NT2/D1 (cell line): ENCODE measurements at regions not wholly inside any gene's neighbourhood (a gene's known extent, or its start where the extent isn't known, plus 50 kb on each side); places are given as distances from the start of the nearest gene placed in this dataset.
"Not testable (repeated sequence)": the region's sequence is repeated elsewhere in the genome, so short reads cannot be mapped to it uniquely, and the experiment has no call there.

ENCODE experiments used
- DNase-seq: peaks from one replicate; pipeline ENCODE4 v3.0.0-alpha.2; 2011; ENCODE audit warnings: low read depth, low spot score
- H3K27me3 ChIP-seq: 2 replicates; pipeline ENCODE4 v1.6.0; 2011; ENCODE audit warnings: mild to moderate bottlenecking; ENCODE audit not compliant: insufficient read length, insufficient read depth
- H3K36me3 ChIP-seq: 2 replicates; pipeline ENCODE4 v1.6.1; 2011; ENCODE audit warnings: mild to moderate bottlenecking, low read length, mixed read lengths; ENCODE audit not compliant: insufficient read depth, insufficient read length
- H3K4me1 ChIP-seq: 2 replicates; pipeline ENCODE4 v1.5.1; 2011; ENCODE audit not compliant: insufficient read depth, insufficient read length
- H3K4me3 ChIP-seq: 2 replicates; pipeline ENCODE4 v1.5.1; 2011; ENCODE audit warnings: low read depth; ENCODE audit not compliant: insufficient read length
- H3K9ac ChIP-seq: 2 replicates; pipeline ENCODE4 v1.6.0; 2011; ENCODE audit warnings: low read depth; ENCODE audit not compliant: insufficient read length
- H3K9me3 ChIP-seq: 2 replicates; pipeline ENCODE4 v1.5.1; 2011; ENCODE audit warnings: mild to moderate bottlenecking, low read length; ENCODE audit not compliant: insufficient read depth
- SUZ12 ChIP-seq: IDR thresholded peaks from 2 replicates; pipeline ENCODE4 v1.6.1; 2011; ENCODE audit not compliant: insufficient read length, insufficient read depth; ENCODE audit errors: extremely low read depth
- YY1 ChIP-seq: IDR thresholded peaks from 2 replicates; pipeline ENCODE4 v1.6.1; 2011; ENCODE audit not compliant: insufficient read length, insufficient read depth
- ZNF274 ChIP-seq: IDR thresholded peaks from 2 replicates; pipeline ENCODE4 v1.6.1; 2011; ENCODE audit warnings: mild to moderate bottlenecking, low read depth, low read length

DNA sequence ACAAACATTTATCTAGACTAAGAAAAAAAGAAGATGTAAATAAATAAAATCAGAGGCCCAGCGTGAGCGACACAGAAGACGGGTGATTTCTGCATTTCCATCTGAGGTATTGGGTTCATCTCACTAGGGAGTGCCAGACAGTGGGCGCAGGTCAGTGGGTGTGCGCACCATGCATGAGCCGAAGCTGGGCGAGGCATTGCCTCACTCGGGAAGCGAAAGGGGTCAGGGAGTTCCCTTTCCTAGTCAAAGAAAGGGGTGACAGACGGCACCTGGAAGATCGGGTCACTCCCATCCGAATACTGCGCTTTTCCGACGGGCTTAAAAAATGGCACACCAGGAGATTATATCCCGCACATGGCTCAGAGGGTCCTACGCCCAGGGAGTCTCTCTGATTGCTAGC lies 79.5 kb upstream of the ABCD2 start:
- DNase-seq, H3K9ac ChIP-seq, H3K4me1 ChIP-seq, H3K27me3 ChIP-seq, H3K36me3 ChIP-seq, H3K4me3 ChIP-seq: not testable (repeated sequence)
- peaks cover 12% of the 10 kb centered on the region for H3K9me3 ChIP-seq

DNA sequence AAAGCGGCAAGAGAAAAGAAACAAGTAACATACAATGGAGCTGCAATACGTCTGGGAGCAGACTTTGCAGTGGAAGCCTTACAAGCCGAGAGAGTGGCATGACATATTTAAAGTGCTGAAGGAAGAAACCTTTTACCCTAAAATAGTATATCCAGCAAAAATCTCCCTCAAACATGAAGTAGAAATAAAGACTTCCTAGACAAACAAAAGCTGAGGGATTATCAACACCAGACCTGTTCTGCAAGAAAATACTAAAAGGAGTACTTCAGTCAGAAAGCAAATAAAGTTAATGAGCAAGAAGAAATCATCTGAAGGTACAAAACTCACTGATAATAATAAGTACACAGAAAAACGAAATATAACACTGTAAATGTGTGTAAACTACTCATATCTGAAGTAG lies 77.5 kb upstream of the ABCD2 start:
- Histone ChIP-seq H3K9ac (no peak overlapping the region), H3K4me3 (no peak overlapping the region), H3K4me1 (no peaks in the 10 kb centered on the region), H3K36me3 (no peaks in the 10 kb centered on the region), H3K27me3 (no peaks in the 10 kb centered on the region), H3K9me3 (peaks cover 12% of the 10 kb centered on the region)
- TF ChIP-seq YY1, result no peak
- TF ChIP-seq ZNF274, result no peak
- no peak for TF ChIP-seq SUZ12
- no peak for DNase-seq

DNA sequence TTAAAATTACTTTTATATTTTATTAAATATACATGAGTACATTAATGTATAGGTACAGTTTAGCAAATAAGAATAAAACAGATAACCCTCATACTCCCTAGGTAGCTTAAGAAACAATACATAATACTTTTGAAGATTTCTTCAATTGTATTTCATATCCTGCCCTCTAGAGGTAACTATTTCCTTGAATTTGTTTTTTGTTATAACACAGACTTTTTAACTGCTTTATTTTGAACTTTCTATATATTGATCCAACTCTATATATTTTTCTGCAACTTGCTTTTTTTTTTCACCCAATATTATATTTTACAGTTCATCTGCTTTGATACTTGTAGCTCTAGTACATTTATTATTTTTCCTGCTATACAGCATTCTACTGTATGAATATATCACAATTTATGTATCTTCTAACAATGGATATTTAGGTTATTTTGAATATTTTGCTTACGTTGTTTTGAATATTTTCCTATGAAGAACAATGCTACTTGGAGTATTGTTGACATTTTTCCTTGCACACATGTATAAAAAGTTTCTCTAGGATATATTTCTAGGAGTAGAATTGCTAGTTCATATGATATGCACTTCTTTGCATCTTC lies 72.8 kb upstream of the ABCD2 start:
- no peak for TF ChIP-seq ZNF274
- no peak for TF ChIP-seq YY1
- TF ChIP-seq SUZ12, result no peak
- Histone ChIP-seq H3K4me3 (no peak overlapping the region), H3K36me3 (no peaks in the 10 kb centered on the region), H3K27me3 (no peaks in the 10 kb centered on the region), H3K9me3 (no peaks in the 10 kb centered on the region), H3K4me1 (no peaks in the 10 kb centered on the region), H3K9ac (no peak overlapping the region)
- no peak for DNase-seq

DNA sequence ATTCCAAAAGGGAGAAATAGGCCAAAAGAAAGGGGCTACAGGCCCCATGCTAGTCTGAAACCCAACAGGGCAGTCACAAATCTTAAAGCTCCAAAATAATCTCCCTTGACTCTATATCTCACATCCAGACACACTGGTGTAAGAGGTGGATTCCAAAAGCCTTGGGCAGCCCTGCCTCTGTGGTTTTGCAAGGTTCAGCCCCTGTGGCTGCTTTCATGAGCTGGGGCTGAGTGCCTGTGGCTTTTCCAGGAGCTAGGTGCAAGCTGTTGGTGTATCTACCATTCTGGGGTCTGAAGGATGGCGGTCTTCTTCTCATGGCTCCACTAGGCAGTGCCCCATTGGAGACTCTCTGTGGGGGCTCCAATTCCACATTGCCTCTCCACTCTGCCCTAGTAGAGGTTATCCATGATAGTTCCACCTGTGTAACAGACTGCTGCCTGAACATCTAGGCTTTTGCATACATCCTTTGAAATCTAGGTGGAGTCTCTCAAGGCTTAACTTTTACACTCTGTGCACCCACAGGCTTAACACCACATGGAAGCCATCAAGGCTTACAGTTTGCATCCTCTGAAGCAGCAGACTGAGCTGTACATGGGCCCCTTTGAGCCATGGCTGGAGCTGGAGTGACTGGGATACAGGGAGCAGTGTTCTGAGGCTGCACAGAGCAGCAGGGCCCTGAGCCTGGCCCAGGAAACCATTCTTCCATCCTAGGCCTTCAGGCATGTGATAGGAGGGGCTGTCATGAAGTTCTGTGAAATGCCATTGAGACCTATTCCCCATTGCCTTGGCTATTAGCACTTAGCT lies 66.5 kb upstream of the ABCD2 start:
- Histone ChIP-seq H3K9me3 (no peaks in the 10 kb centered on the region), H3K4me3 (no peak overlapping the region), H3K36me3 (no peaks in the 10 kb centered on the region), H3K4me1 (no peaks in the 10 kb centered on the region), H3K9ac (no peak overlapping the region), H3K27me3 (no peaks in the 10 kb centered on the region)
- TF ChIP-seq ZNF274, result no peak
- no peak for TF ChIP-seq YY1
- no peak for TF ChIP-seq SUZ12
- DNase-seq, result no peak

DNA sequence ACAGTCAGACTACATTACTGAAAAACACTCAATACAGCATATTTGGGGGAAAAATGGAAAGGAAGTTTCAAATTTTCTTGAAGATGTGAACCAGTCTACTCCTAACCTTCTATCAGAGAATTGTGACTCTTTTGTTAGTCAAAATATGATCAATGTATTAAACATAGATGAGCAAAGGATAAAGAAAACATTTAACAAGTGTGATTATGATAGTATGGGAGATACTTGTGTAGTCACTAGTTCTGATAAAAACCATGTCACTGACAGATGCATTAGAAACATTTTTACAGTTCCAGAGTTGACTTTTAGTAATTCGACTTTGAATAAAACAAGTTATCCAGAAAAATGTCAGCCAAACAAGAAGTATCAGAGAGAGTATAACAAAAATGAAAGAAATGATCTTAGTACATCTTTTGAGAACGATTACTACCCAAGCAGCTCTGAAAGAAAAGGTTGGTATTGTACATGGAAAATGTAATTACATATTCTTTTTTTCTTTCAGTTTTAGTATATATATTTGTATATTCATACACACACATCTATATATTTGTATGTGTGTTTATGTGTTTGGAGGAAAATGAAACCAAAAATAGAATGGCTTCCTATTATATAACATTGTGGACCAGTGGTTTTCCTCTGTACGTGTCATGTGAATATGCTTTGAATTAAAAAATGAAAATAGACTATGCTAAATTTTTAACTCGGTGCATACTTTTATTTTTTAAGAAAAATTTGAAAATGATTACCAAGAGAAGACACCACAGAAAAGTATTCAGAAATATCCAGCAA lies 63.3 kb upstream of the ABCD2 start:
- H3K4me3 ChIP-seq, result no peak overlapping the region
- H3K9ac ChIP-seq, result no peak overlapping the region
- no peaks in the 10 kb centered on the region for H3K4me1 ChIP-seq
- TF ChIP-seq ZNF274, result no peak
- TF ChIP-seq SUZ12, result no peak
- no peak for TF ChIP-seq YY1
- H3K9me3 ChIP-seq, result no peaks in the 10 kb centered on the region
- DNase-seq, result no peak
- H3K36me3 ChIP-seq, result no peaks in the 10 kb centered on the region
- H3K27me3 ChIP-seq, result no peaks in the 10 kb centered on the region

DNA sequence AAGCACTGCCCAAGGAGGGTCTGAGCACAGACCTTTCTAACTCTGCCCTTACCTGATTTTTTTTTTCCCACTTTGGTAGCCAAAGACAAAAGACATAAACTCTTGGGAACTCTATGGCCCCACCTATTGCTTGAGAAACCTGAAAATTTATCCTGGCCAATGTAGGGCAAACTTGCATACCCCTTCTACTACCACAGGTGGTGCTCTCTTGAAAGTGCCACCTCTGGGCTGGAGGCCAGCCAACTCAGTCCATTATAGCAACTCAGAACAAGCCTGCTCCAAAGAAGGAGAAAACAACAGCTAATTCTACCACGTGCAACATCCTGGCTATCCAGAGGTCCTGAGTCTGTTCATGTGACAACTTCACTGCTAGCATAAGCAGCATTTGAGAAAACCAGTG lies 55.7 kb upstream of the ABCD2 start:
- no peaks in the 10 kb centered on the region for H3K27me3 ChIP-seq
- H3K36me3 ChIP-seq, result no peaks in the 10 kb centered on the region
- no peak for DNase-seq
- H3K4me1 ChIP-seq, result no peaks in the 10 kb centered on the region
- no peaks in the 10 kb centered on the region for H3K9me3 ChIP-seq
- H3K4me3 ChIP-seq, result no peak overlapping the region
- no peak overlapping the region for H3K9ac ChIP-seq
- TF ChIP-seq YY1, result no peak
- TF ChIP-seq ZNF274, result no peak
- TF ChIP-seq SUZ12, result no peak

DNA sequence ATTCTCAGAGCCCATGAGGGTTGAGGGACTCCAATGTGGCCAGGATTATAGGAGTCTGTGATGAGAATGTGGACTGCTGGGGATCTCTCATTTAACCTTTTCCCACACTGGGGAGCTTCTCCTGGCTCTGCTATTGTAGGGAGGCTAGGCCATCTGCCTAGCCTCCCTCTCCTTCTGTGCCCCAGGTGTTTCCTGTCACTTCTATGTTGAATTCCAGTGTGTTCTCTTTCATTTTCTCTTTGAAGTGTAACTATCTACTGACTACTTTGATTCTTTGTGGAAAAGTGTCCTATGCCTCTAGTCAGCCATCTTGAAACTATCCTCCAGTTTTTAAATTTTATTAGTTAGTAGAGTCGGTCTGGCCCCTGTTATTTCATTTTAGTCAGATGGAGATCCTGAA lies 53.4 kb upstream of the ABCD2 start:
- Histone ChIP-seq H3K4me3 (no peak overlapping the region), H3K4me1 (no peaks in the 10 kb centered on the region), H3K9ac (no peak overlapping the region), H3K36me3 (no peaks in the 10 kb centered on the region), H3K9me3 (no peaks in the 10 kb centered on the region), H3K27me3 (no peaks in the 10 kb centered on the region)
- no peak for DNase-seq
- TF ChIP-seq ZNF274 (no peak), SUZ12 (no peak), YY1 (no peak)
